Vagina (tissue), 2 donors: ENCODE measurements at regions not wholly inside any gene's neighbourhood (a gene's known extent, or its start where the extent isn't known, plus 50 kb on each side); places are given as distances from the start of the nearest gene placed in this dataset.

Experiments used
- POLR2A ChIP-seq, 2 donors: fragments of 450-650 bp; IDR thresholded peaks; one replicate each; pipeline ENCODE4 v1.6.1; 2017; ENCODE audit warnings: antibody characterized with exemption in 2 of 2, mild to moderate bottlenecking in 2 of 2, moderate library complexity in 2 of 2
- POLR2AphosphoS5 ChIP-seq, 2 donors: sonication (generic); formaldehyde crosslinking; IDR thresholded peaks; one replicate each; pipeline ENCODE4 v1.9.0; 2017; ENCODE audit warnings: antibody characterized with exemption in 2 of 2, mild to moderate bottlenecking in 2 of 2, low read depth in 1 of 2; ENCODE audit not compliant: insufficient read depth in 1 of 2
- TF ChIP-seq, protein P1 (sequence below), 3 experiments: fragments of 450-650 bp in 2 of 3; fragments of 200-600 bp in 1 of 3; sonication (generic) in 1 of 3; IDR thresholded peaks; one replicate each; pipeline ENCODE4 v1.5.1; 2017 to 2019; ENCODE audit warnings: antibody characterized with exemption in 3 of 3, mild to moderate bottlenecking in 2 of 3, moderate library complexity in 2 of 3

DNA sequence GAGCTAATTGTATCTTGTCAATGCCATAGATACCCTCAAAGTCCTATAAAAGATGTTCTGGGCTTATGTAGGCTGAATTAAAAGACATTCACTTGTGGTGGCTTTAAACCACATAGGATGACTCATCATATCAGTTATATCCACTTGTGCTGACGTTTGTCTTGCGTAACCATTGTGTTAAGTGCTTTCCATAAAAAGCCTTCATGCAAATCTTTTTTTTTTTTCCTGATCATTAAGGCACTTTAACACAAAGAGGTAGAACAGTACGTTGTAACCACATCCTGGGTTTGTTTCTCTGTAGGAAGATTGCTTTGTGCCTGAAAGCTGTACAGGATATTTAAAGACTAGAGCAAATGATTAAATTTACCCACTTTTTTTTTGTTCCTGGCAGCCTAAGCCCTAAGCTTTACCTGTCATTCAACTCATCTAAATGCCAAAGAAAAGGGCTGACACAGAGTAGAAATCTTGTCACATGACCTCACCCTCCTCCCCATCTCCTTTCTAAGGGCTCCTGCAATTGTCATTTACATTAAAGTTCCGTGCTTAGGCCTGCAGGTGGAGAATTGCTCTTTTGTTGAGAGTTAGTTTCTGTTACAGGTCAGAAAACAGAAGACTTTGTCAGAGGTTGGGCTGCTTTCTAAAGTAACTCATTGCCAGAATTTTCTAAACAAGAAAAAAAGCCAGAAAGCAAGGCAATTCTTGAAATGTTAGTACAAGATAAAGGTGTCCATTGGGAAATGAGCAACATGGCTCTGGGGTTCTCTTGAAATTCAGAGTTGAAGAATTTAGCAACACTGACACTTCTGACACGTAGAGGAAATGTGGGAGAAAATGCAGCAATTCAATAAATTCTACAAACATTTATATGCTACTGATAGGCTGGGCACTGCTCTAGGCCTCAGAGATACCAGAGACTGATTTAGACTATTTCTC is 555.6 kb downstream of the PPARGC1A start:
- TF ChIP-seq, protein P1, sequence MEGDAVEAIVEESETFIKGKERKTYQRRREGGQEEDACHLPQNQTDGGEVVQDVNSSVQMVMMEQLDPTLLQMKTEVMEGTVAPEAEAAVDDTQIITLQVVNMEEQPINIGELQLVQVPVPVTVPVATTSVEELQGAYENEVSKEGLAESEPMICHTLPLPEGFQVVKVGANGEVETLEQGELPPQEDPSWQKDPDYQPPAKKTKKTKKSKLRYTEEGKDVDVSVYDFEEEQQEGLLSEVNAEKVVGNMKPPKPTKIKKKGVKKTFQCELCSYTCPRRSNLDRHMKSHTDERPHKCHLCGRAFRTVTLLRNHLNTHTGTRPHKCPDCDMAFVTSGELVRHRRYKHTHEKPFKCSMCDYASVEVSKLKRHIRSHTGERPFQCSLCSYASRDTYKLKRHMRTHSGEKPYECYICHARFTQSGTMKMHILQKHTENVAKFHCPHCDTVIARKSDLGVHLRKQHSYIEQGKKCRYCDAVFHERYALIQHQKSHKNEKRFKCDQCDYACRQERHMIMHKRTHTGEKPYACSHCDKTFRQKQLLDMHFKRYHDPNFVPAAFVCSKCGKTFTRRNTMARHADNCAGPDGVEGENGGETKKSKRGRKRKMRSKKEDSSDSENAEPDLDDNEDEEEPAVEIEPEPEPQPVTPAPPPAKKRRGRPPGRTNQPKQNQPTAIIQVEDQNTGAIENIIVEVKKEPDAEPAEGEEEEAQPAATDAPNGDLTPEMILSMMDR (IDR thresholded peaks at IDR 0.05), result no peak
- TF ChIP-seq POLR2A (IDR thresholded peaks at IDR 0.05) (no peak), POLR2AphosphoS5 (IDR thresholded peaks at IDR 0.05; ENCODE audit: insufficient read depth in 1 of 2, low read depth in 1 of 2) (no peak)
